ENCODE measurements at regions not wholly inside any gene's neighbourhood (a gene's known extent, or its start where the extent isn't known, plus 50 kb on each side); places are given as distances from the start of the nearest gene placed in this dataset.
"Not testable (repeated sequence)": the region's sequence is repeated elsewhere in the genome, so short reads cannot be mapped to it uniquely, and the experiment has no call there.

GRCh38 chr6:167420177-167420576 is 95.3 kb downstream of the TTLL2 start:
- TF ChIP-seq FOSL2 (IDR thresholded peaks at IDR 0.05) (no peak), FOSL2 (CRISPR knock-in tag; IDR thresholded peaks at IDR 0.05) (no peak), ZC3H11A (IDR thresholded peaks at IDR 0.05) (no peak), HDAC2 (IDR thresholded peaks at IDR 0.05) (no peak), MAX (IDR thresholded peaks at IDR 0.05) (no peak), FOSB (CRISPR knock-in tag; IDR thresholded peaks at IDR 0.05) (no peak)
- FAIRE-seq (no peak), ATAC-seq (no peak), DNase-seq (ENCODE audit: low read depth in 1 of 2, low spot score in 1 of 2) (no peak)
- 88% methylated on average over 12 of the region's 12 CpGs for WGBS (ENCODE audit: missing lambda C conversion rate)
- Histone ChIP-seq H3K4me3 (no peak overlapping the region), H3K27ac (no peak overlapping the region), H3K4me1 (no peaks in the 10 kb centered on the region), H3K4me2 (no peak overlapping the region), H3K9me3 (no peaks in the 10 kb centered on the region)
- CTCF ChIA-PET, result no interaction called here
- POLR2A ChIA-PET, result no interaction called here

GRCh38 chr6:167420858-167421766 is 96.2 kb downstream of the TTLL2 start:
- TF ChIP-seq RNF2 (IDR thresholded peaks at IDR 0.05; ENCODE audit: borderline replicate concordance, low read depth), result no peak
- TF ChIP-seq NPAS2 (CRISPR knock-in tag; IDR thresholded peaks at IDR 0.05; ENCODE audit: borderline replicate concordance), result no peak
- TF ChIP-seq FOSL2 (IDR thresholded peaks at IDR 0.05), result no peak
- no peak for TF ChIP-seq FOSL2 (CRISPR knock-in tag; IDR thresholded peaks at IDR 0.05)
- no peak for TF ChIP-seq POLR2A (IDR thresholded peaks at IDR 0.05; ENCODE audit: low read length)
- no peak for TF ChIP-seq MAFK (IDR thresholded peaks at IDR 0.05; ENCODE audit: partially characterized antibody)
- TF ChIP-seq ZNF302 (CRISPR knock-in tag; IDR thresholded peaks at IDR 0.05), result no peak
- TF ChIP-seq ZSCAN20 (CRISPR knock-in tag; IDR thresholded peaks at IDR 0.05), result no peak
- TF ChIP-seq MYC (IDR thresholded peaks at IDR 0.05; ENCODE audit: borderline replicate concordance, low read length), result no peak
- TF ChIP-seq KDM5A (IDR thresholded peaks at IDR 0.05), result no peak
- TF ChIP-seq RCOR1 (IDR thresholded peaks at IDR 0.05; ENCODE audit: low read depth, low read length), result no peak
- TF ChIP-seq ATOH8 (CRISPR knock-in tag; IDR thresholded peaks at IDR 0.05; ENCODE audit: low read depth), result no peak
- CTCF ChIA-PET, result no interaction called here
- peak overlapping the region in 1 of 2 experiments; percentile 42; a peak in 1 of 6 replicates for H3K27ac ChIP-seq
- H3K4me1 ChIP-seq, result no peaks in the 10 kb centered on the region
- POLR2A ChIA-PET, result no interaction called here
- FAIRE-seq (no peak), DNase-seq (ENCODE audit: low read depth in 1 of 2, low spot score in 1 of 2) (peak; percentile 7 to 22), ATAC-seq (peak; percentile 60 to 87; a peak in 5 of 6 replicates)
- no peaks in the 10 kb centered on the region for H3K9me3 ChIP-seq
- WGBS (ENCODE audit: missing lambda C conversion rate), result 57% methylated on average over 18 of the region's 39 CpGs
- no peak overlapping the region for H3K4me3 ChIP-seq
- H3K4me2 ChIP-seq, result peak overlapping the region; percentile 48; the same call in 2 of the 3 replicates

- H3K27ac ChIP-seq; FAIRE-seq; DNase-seq (ENCODE audit: low read depth in 1 of 2, low spot score in 1 of 2); POLR2A ChIA-PET; CTCF ChIA-PET; H3K4me2 ChIP-seq; H3K4me3 ChIP-seq; H3K9me3 ChIP-seq; ATAC-seq; H3K4me1 ChIP-seq: not testable (repeated sequence)
- no CpG with 5 or more reads among the region's 36 CpGs for WGBS (ENCODE audit: missing lambda C conversion rate)
Observed at GRCh38 chr6:167421944-167422343, 97.1 kb downstream of the TTLL2 start.

GRCh38 chr6:167422934-167423333 is 98.0 kb downstream of the TTLL2 start:
- Histone ChIP-seq H3K9me3 (no peaks in the 10 kb centered on the region), H3K4me2 (no peak overlapping the region), H3K27ac (no peak overlapping the region), H3K4me1 (no peaks in the 10 kb centered on the region), H3K4me3 (no peak overlapping the region)
- FAIRE-seq (no peak), DNase-seq (ENCODE audit: low read depth in 1 of 2, low spot score in 1 of 2) (no peak), ATAC-seq (no peak)
- POLR2A ChIA-PET, result no interaction called here
- CTCF ChIA-PET, result no interaction called here
- TF ChIP-seq GATA3 (IDR thresholded peaks at IDR 0.05; ENCODE audit: borderline replicate concordance) (no peak), EHF (CRISPR knock-in tag; IDR thresholded peaks at IDR 0.05) (no peak), EP300 (IDR thresholded peaks at IDR 0.05) (no peak), CBX2 (IDR thresholded peaks at IDR 0.05; ENCODE audit: borderline replicate concordance, low read depth) (no peak), RCOR1 (IDR thresholded peaks at IDR 0.05; ENCODE audit: low read depth, low read length) (no peak), ZC3H11A (IDR thresholded peaks at IDR 0.05) (no peak), TFCP2L1 (CRISPR knock-in tag; IDR thresholded peaks at IDR 0.05) (no peak), POLR2AphosphoS2 (conservative IDR thresholded peaks at IDR 0.05; ENCODE audit: low read length) (no peak), JUN (IDR thresholded peaks at IDR 0.05) (no peak), E2F6 (IDR thresholded peaks at IDR 0.05; ENCODE audit: borderline replicate concordance, low read depth) (no peak), MAZ (IDR thresholded peaks at IDR 0.05; ENCODE audit: borderline replicate concordance, low read depth, low read length) (no peak), FOSB (CRISPR knock-in tag; IDR thresholded peaks at IDR 0.05) (no peak), BCL3 (IDR thresholded peaks at IDR 0.05) (no peak), RNF2 (IDR thresholded peaks at IDR 0.05; ENCODE audit: borderline replicate concordance, low read depth) (no peak), FOXS1 (CRISPR knock-in tag; IDR thresholded peaks at IDR 0.05) (no peak), NFE2L2 (conservative IDR thresholded peaks at IDR 0.05; ENCODE audit: low read length) (no peak)
- WGBS (ENCODE audit: missing lambda C conversion rate), result 96% methylated on average over 5 of the region's 23 CpGs

Measured in A549 (cell line).